H1 (cell line): ENCODE measurements at regions not wholly inside any gene's neighbourhood (a gene's known extent, or its start where the extent isn't known, plus 50 kb on each side); places are given as distances from the start of the nearest gene placed in this dataset.

Experiments
- CTCF ChIA-PET: fragments of 300-600 bp; sonication (Branson Sonifier 250); formaldehyde crosslinking; loops from one replicate; lab custom pipeline; 2021; ENCODE audit not compliant: partially characterized antibody; lab: Charles Lee
- POLR2A ChIA-PET: fragments of 300-600 bp; sonication (Branson Sonifier 250); formaldehyde crosslinking; loops from one replicate; lab custom pipeline; 2021; ENCODE audit warnings: inconsistent platforms; ENCODE audit not compliant: partially characterized antibody; lab: Charles Lee
- DNase-seq, 2 experiments: peaks; one replicate each; pipeline versions ENCODE4 v3.0.0 to v3.0.0-alpha.2; 2010 to 2022; ENCODE audit warnings: low spot score in 2 of 2, low read depth in 1 of 2, mixed read lengths in 1 of 2
- FAIRE-seq: peaks from 2 replicates; lab custom pipeline; 2011; peaks lifted over from hg19 to GRCh38; lab: Jason Lieb, UNC
- H2AFZ ChIP-seq: 2 replicates; pipeline ENCODE4 v1.8.1; 2012; ENCODE audit warnings: low read length, inconsistent platforms
- H2AK5ac ChIP-seq: 2 replicates; pipeline ENCODE4 v1.6.1; 2013; ENCODE audit warnings: low read depth, low read length
- H2BK120ac ChIP-seq: replicated peaks from 2 replicates; pipeline ENCODE3; 2013; ENCODE audit warnings: low read depth, low read length, inconsistent platforms
- H2BK12ac ChIP-seq: 2 replicates; pipeline ENCODE4 v1.6.1; 2013; ENCODE audit warnings: low read depth, low read length
- H2BK15ac ChIP-seq: 2 replicates; pipeline ENCODE4 v1.6.1; 2013; ENCODE audit warnings: low read length
- H2BK20ac ChIP-seq: 2 replicates; pipeline ENCODE4 v1.6.1; 2013; ENCODE audit warnings: low read length
- H2BK5ac ChIP-seq: 2 replicates; pipeline ENCODE4 v1.6.1; 2013; ENCODE audit warnings: low read depth, low read length
- H3K14ac ChIP-seq: 2 replicates; pipeline ENCODE4 v1.6.1; 2013; ENCODE audit warnings: inconsistent platforms; ENCODE audit not compliant: insufficient read length
- H3K18ac ChIP-seq: 2 replicates; pipeline ENCODE4 v1.6.1; 2013; ENCODE audit warnings: low read length; ENCODE audit errors: extremely low read depth
- H3K23ac ChIP-seq: 2 replicates; pipeline ENCODE4 v1.6.1; 2013; ENCODE audit warnings: inconsistent platforms; ENCODE audit not compliant: insufficient read length
- H3K23me2 ChIP-seq: 2 replicates; pipeline ENCODE4 v1.6.1; 2013; ENCODE audit warnings: low read depth, low read length
- H3K27ac ChIP-seq: 2 replicates; pipeline ENCODE4 v1.6.1; 2011; ENCODE audit warnings: low read depth, low read length, inconsistent platforms
- H3K27me3 ChIP-seq, 4 experiments: replicated peaks in 1 of 4; 1 replicate in 1 of 4; 2 replicates in 3 of 4; pipeline versions ENCODE4 v1.6.1 to v1.8.1; 2011 to 2013; ENCODE audit warnings: low read length in 3 of 4, mild to moderate bottlenecking in 3 of 4, inconsistent platforms in 2 of 4, mixed read lengths in 2 of 4, moderate library complexity in 1 of 4; ENCODE audit not compliant: control insufficient read depth in 3 of 4, insufficient read depth in 3 of 4; ENCODE audit errors: extremely low read depth in 1 of 4
- H3K36me3 ChIP-seq, 4 experiments: 2 replicates each; pipeline versions ENCODE4 v1.6.1 to v1.8.1; 2011 to 2013; ENCODE audit warnings: mild to moderate bottlenecking in 4 of 4, low read length in 3 of 4, moderate library complexity in 2 of 4, control low read depth in 1 of 4, inconsistent platforms in 1 of 4; ENCODE audit not compliant: insufficient read depth in 4 of 4, control insufficient read depth in 2 of 4
- H3K4ac ChIP-seq: replicated peaks from 2 replicates; pipeline ENCODE3; 2013; ENCODE audit warnings: low read length, low read depth, mixed read lengths, inconsistent platforms; ENCODE audit not compliant: insufficient read length
- H3K4me1 ChIP-seq, 4 experiments: replicated peaks in 1 of 4; 1 replicate in 1 of 4; 2 replicates in 3 of 4; pipeline versions ENCODE4 v1.6.1 to v1.8.1; 2011 to 2013; ENCODE audit warnings: low read length in 3 of 4, inconsistent platforms in 2 of 4, mixed read lengths in 1 of 4; ENCODE audit not compliant: insufficient read depth in 4 of 4, control insufficient read depth in 3 of 4
- H3K4me2 ChIP-seq, 2 experiments: 2 replicates each; pipeline versions ENCODE4 v1.6.1 to v1.8.1; 2011 to 2013; ENCODE audit warnings: low read depth in 2 of 2, low read length in 2 of 2, control low read depth in 1 of 2, inconsistent platforms in 1 of 2, mild to moderate bottlenecking in 1 of 2; ENCODE audit not compliant: insufficient read depth in 1 of 2
- H3K4me3 ChIP-seq, 4 experiments: fragments of 200-600, 300-600 bp in 1 of 4; sonication (generic), shearing (Covaris generic), sonication (Bioruptor Twin) in 1 of 4; 2 replicates each; pipeline versions ENCODE4 v1.5.1 to v1.8.1; 2011 to 2016; ENCODE audit warnings: low read length in 4 of 4, low read depth in 3 of 4, control low read depth in 2 of 4, inconsistent platforms in 2 of 4, mild to moderate bottlenecking in 2 of 4, mixed read lengths in 1 of 4, moderate library complexity in 1 of 4; ENCODE audit not compliant: insufficient read depth in 2 of 4; ENCODE audit errors: extremely low read depth in 1 of 4
- H3K56ac ChIP-seq: replicated peaks from 2 replicates; pipeline ENCODE3; 2013; ENCODE audit warnings: low read depth, mild to moderate bottlenecking, mixed read lengths, low read length, inconsistent platforms; ENCODE audit not compliant: insufficient read length
- H3K79me1 ChIP-seq: 2 replicates; pipeline ENCODE4 v1.6.1; 2013; ENCODE audit warnings: low read depth, low read length, control low read depth
- H3K79me2 ChIP-seq, 2 experiments: 2 replicates each; pipeline versions ENCODE4 v1.6.1 to v1.8.1; 2012 to 2013; ENCODE audit warnings: low read length in 2 of 2, mild to moderate bottlenecking in 2 of 2, inconsistent platforms in 1 of 2; ENCODE audit not compliant: insufficient read depth in 2 of 2, control insufficient read depth in 1 of 2
- H3K9ac ChIP-seq, 4 experiments: replicated peaks in 1 of 4; 1 replicate in 1 of 4; 2 replicates in 3 of 4; pipeline versions ENCODE4 v1.6.1 to v1.8.1; 2011 to 2013; ENCODE audit warnings: low read depth in 3 of 4, low read length in 3 of 4, control low read depth in 2 of 4, mild to moderate bottlenecking in 2 of 4, moderate library complexity in 2 of 4, inconsistent platforms in 1 of 4; ENCODE audit errors: extremely low read depth in 1 of 4
- H3K9me3 ChIP-seq, 2 experiments: 2 replicates each; pipeline versions ENCODE4 v1.6.1 to v1.8.1; 2012 to 2013; ENCODE audit warnings: mild to moderate bottlenecking in 2 of 2, moderate library complexity in 2 of 2, control low read depth in 1 of 2, inconsistent platforms in 1 of 2, low read depth in 1 of 2, low read length in 1 of 2, mixed read lengths in 1 of 2; ENCODE audit not compliant: insufficient read depth in 2 of 2
- H4K20me1 ChIP-seq, 2 experiments: replicated peaks in 1 of 2; 2 replicates each; pipeline versions ENCODE3 to v1.8.1; 2011 to 2013; ENCODE audit warnings: inconsistent platforms in 2 of 2, low read length in 2 of 2, mild to moderate bottlenecking in 1 of 2; ENCODE audit not compliant: insufficient read depth in 2 of 2, control insufficient read depth in 1 of 2
- H4K5ac ChIP-seq: 2 replicates; pipeline ENCODE4 v1.6.1; 2013; ENCODE audit warnings: low read length, low read depth, mixed read lengths, inconsistent platforms; ENCODE audit not compliant: insufficient read length
- H4K8ac ChIP-seq: 2 replicates; pipeline ENCODE4 v1.8.0; 2013; ENCODE audit warnings: mild to moderate bottlenecking, moderate library complexity, low read length, inconsistent platforms; ENCODE audit not compliant: insufficient read depth; ENCODE audit errors: extremely low read depth
- H4K91ac ChIP-seq: replicated peaks from 2 replicates; pipeline ENCODE3; 2013; ENCODE audit warnings: low read length, mixed read lengths, inconsistent platforms; ENCODE audit not compliant: insufficient read length
- ATF3 ChIP-seq: IDR thresholded peaks from 2 replicates; pipeline ENCODE4 v1.6.1; 2011; ENCODE audit warnings: low read depth, mild to moderate bottlenecking, low read length; ENCODE audit not compliant: insufficient read depth
- TAF1 ChIP-seq: IDR thresholded peaks from 2 replicates; pipeline ENCODE4 v1.6.1; 2011; ENCODE audit warnings: mild to moderate bottlenecking, low read depth, low read length
- WGBS, 2 experiments: shearing (Covaris generic) in 1 of 2; methylation state at CpG; one replicate each; pipeline versions ENCODE4 v1.1.6 to v1.1.7; 2013 to 2015; ENCODE audit warnings: low lambda C conversion rate in 2 of 2, mixed read lengths in 2 of 2, inconsistent platforms in 1 of 2, low coverage in 1 of 2, missing lambda C conversion rate in 1 of 2; ENCODE audit not compliant: insufficient replicate concordance in 2 of 2, insufficient coverage in 1 of 2, insufficient read length in 1 of 2; ENCODE audit errors: extremely low coverage in 1 of 2, missing lambda C conversion rate in 1 of 2; 5-methylcytosine and 5-hydroxymethylcytosine counted together

- ChIA-PET POLR2A (no interaction called here), CTCF (interaction anchor here (1.0 to 1.6 kb wide), 2 partner anchors 51 to 95 kb away, joined by 4 read pairs; no protein-coding TSS in a partner anchor)
- H3K23ac ChIP-seq: no peak overlapping the region
- no peak overlapping the region for H3K14ac ChIP-seq
- no peaks in the 10 kb centered on the region for H3K79me2 ChIP-seq
- WGBS, 2 experiments: 98% methylated on average over 2 of the region's 2 CpGs; no CpG with 5 or more reads in 1 of the 2 experiments
- H3K4ac ChIP-seq: no peak overlapping the region
- H3K18ac ChIP-seq: no peak overlapping the region
- H4K8ac ChIP-seq: no peak overlapping the region
- no peak overlapping the region for H3K4me2 ChIP-seq
- no peaks in the 10 kb centered on the region for H3K27me3 ChIP-seq
- H4K20me1 ChIP-seq: no peaks in the 10 kb centered on the region
- no peak overlapping the region for H4K91ac ChIP-seq
- H3K9ac ChIP-seq: no peak overlapping the region
- H2BK20ac ChIP-seq: no peak overlapping the region
- H2AFZ ChIP-seq: no peak overlapping the region
- H3K23me2 ChIP-seq: no peaks in the 10 kb centered on the region; the same call in 1 of the 2 replicates
- no peak overlapping the region for H2BK120ac ChIP-seq
- H2AK5ac ChIP-seq: no peak overlapping the region
- H2BK12ac ChIP-seq: no peak overlapping the region
- H3K36me3 ChIP-seq: no peaks in the 10 kb centered on the region
- H4K5ac ChIP-seq: no peak overlapping the region
- no peak overlapping the region for H3K56ac ChIP-seq
- no peak overlapping the region for H3K4me3 ChIP-seq
- TF ChIP-seq TAF1 (no peak), ATF3 (no peak)
- H2BK5ac ChIP-seq: no peak overlapping the region
- no peaks in the 10 kb centered on the region for H3K4me1 ChIP-seq
- H3K79me1 ChIP-seq: no peaks in the 10 kb centered on the region
- no peaks in the 10 kb centered on the region for H3K9me3 ChIP-seq
- no peak overlapping the region for H3K27ac ChIP-seq
- FAIRE-seq: no peak
- H2BK15ac ChIP-seq: no peak overlapping the region
- DNase-seq: no peak
Measured at GRCh38 chr2:204240961-204241360, 304.3 kb upstream of the PARD3B start.
